EH (cell line): ENCODE measurements at regions not wholly inside any gene's neighbourhood (a gene's known extent, or its start where the extent isn't known, plus 50 kb on each side); places are given as distances from the start of the nearest gene placed in this dataset.
A peak's percentile ranks its signal among the peaks of the same experiment; 100 is the strongest.
"Not testable (repeated sequence)": the region's sequence is repeated elsewhere in the genome, so short reads cannot be mapped to it uniquely, and the experiment has no call there.

Experiments
- DNase-seq: peaks from one replicate; pipeline ENCODE4 v3.0.0-alpha.2; 2015; ENCODE audit warnings: low read depth

- DNase-seq: peak; percentile 15
Observed at GRCh38 chr3:29141197-29141917, 139.5 kb upstream of the RBMS3 start.

DNA sequence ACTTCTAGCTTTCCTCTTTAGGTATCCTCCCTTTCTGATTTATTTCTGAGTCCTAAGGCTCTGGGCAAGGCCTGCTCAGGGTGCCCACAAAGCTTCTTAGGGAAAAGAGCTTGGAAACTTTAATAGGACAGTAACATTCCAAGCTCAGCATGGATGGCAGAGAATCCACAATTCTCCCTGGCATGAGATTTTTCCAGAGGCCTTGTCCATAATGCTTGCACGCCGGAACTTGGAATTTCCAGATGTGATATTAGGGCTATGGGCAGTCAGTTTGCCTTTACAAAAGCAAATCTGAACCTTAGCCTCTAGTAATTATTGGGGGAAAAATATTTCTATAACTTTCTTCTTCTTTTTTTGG is 139.0 kb upstream of the RBMS3 start:
- DNase-seq: peak; percentile 3

- no peak for DNase-seq
Observed at GRCh38 chr3:29143151-29143550, 137.7 kb upstream of the RBMS3 start.

- no peak for DNase-seq
Observed at GRCh38 chr3:29144361-29144760, 136.5 kb upstream of the RBMS3 start.

DNA sequence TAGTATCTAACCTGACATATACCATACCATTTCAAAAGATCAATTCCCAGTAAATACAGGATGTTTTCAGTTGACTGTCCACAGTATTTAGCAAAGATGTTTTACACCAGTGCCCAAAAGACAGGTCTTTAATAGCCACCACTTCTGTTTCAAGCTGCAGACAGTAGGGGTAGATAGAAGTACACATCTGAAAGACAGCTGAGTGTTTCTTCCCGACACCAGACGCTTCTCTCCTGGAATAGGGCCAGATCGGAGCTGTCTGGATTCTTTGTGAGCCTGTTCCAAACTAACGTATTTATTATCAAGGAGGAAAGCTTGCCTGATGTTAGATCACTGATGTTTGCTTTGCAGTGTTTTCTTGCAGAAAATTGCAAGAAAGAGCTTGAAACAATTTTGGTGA is 136.1 kb upstream of the RBMS3 start:
- DNase-seq: peak; percentile 77

DNA sequence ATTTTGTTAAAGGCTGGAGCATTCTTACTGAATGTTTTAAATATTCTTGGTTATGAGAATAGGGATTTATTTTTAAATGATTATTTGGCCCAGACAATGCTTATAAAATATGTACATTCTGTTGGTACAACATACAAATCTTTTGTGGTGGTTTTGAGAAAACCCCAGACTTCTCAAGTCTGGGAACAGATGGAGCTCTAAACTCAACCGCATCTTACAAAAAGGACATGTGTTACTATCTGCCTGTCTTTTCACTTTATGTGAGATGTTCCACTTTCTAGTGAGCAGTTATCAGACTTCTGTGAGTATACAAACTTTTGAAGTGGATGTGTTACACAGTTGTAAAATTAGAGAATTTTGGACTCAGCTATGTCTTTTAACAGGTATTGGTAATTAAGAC is 135.5 kb upstream of the RBMS3 start:
- no peak for DNase-seq

- DNase-seq: peak; percentile 13
Observed at GRCh38 chr3:29152379-29152778, 128.5 kb upstream of the RBMS3 start.

DNA sequence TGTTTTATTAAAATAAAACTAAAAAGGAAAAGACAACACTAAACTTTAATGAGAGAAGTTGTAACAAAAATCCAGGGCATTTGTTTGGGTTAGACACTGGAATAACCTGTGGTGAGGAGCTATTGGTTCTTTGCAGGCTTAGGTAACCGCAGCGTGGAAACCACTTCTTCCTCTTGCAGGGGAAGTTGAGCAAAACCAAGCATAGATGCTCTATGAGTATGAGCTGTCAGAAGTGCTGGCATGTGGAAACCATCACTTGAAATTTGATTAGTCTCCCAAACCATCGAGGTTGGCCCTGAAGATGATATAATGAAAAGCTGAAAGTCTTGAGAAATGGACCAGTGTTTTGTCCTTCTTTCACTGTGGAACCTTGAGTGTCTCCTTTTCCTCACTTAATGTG is 127.1 kb upstream of the RBMS3 start:
- DNase-seq: no peak

GRCh38 chr3:29156086-29156715 is 124.7 kb upstream of the RBMS3 start:
- DNase-seq: no peak

DNA sequence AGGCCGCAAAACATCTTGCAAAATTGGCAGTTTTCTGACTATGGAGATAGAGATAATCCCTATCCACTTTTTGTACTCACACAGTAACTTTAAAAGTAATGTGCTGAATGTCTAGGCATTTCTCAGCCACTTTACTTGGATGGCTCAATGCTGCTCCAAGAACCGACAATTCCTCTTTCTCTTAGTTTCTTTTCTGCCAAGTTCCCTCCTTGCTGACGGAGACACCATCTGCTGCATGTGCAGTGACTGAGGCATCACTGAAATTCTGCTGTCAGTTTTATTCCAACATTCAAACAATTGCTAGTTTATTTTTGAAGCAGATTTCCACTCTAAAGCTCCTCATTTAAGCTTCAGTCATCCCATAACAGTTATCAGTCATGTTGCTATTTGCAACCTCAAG is 116.0 kb upstream of the RBMS3 start:
- no peak for DNase-seq

DNA sequence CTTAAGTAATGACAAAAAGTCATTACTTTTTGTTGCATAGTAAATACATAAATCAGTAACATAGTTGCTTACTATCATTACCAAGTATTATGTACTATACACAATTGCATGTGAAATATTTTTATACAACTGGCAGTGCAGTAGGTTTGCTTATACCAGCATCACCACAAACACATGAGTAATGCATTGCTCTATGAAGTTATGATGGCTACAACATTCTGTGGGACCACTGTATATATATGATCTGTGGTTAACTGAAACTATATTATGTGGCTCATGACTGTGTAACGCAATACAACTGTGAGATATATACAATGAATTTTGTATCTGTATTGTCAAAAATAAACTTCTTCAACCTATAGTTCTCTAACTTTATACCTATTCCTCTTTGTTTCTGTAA is 113.7 kb upstream of the RBMS3 start:
- no peak for DNase-seq

- DNase-seq: no peak
Observed at GRCh38 chr3:29168081-29168480, 112.8 kb upstream of the RBMS3 start.

DNA sequence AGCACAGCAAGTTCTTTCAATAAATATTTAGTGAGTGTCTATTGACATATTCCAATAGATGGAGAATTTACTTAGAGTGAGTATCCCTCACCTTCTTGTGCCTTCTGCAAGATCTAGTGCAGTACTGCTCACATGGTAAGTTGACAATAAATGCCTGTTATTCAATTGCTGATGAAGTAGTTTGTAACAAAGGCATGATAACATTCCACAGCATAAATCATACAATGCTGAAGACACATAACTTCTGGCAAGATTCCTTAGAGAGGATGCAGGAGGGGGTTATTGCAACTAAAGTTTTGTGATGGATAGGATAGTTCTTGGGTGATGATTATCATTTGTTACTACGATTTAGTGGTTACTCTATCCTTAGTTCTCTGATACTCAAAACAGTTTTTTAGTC is 112.2 kb upstream of the RBMS3 start:
- peak; percentile 46 for DNase-seq

DNA sequence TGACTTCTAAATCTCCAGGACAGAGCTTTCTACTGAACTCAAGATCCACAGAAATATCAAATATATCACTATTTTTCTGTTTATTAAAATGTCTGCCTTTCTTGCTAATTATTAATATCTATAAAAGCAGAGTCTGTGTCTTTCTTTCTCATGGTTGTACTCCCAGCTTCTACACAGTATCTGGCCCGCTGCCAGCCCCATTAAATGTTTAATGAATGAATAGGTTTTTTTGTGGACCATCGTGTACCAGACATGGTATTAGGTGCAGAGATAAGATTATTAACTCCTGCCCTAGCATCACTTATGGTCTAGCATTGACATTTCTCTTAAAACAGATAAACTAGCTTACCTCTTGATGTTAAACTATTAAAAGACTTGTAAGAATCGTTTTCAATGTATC is 111.4 kb upstream of the RBMS3 start:
- no peak for DNase-seq

GRCh38 chr3:29171043-29171990 is 109.6 kb upstream of the RBMS3 start:
- DNase-seq: peak; percentile 82

DNA sequence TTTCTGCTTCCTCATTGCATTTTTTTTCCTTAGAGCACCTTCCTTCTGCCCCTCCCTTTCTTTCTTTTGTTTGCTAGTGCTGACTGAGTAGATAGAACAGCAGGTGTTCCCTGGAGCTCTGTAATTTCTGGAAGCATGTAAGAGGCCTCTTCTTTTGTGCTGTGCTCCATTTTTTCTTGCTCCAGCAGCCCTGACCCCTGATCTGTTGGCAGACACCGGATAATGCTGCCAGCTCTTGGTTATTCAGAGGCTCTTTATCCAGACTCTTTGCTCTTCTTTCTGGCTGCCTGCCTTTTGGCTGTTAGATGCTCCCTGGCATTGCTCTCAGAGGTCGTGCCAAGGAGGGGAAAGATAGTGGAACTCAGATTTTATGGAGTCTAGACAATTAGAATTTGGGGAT is 104.4 kb upstream of the RBMS3 start:
- no peak for DNase-seq

- DNase-seq: no peak
Observed at GRCh38 chr3:29178809-29179793, 101.8 kb upstream of the RBMS3 start.

- no peak for DNase-seq
Observed at GRCh38 chr3:29181149-29181780, 99.6 kb upstream of the RBMS3 start.

GRCh38 chr3:29181872-29182271 is 99.0 kb upstream of the RBMS3 start:
- DNase-seq: no peak

DNA sequence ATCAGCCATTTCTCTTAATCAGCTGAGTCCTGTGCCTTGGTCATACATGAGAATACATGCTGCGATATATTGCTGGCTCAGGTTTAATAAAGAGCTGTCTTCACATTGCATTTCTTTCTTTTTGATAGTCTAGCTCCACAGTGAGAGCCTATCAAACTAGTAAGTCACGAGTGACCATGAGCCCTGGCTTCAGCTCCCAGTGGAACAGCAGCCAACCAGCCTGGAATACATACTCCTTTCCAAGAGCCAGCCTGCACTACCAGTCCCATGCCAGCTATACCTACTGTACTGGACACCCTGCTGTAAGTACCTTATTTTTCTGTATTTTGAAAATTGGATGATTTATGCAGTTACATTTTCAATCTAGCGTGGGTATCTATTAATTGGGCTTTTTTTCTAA is 98.0 kb upstream of the RBMS3 start:
- DNase-seq: not testable (repeated sequence)
